ENCODE measurements at regions not wholly inside any gene's neighbourhood (a gene's known extent, or its start where the extent isn't known, plus 50 kb on each side); places are given as distances from the start of the nearest gene placed in this dataset.

DNA sequence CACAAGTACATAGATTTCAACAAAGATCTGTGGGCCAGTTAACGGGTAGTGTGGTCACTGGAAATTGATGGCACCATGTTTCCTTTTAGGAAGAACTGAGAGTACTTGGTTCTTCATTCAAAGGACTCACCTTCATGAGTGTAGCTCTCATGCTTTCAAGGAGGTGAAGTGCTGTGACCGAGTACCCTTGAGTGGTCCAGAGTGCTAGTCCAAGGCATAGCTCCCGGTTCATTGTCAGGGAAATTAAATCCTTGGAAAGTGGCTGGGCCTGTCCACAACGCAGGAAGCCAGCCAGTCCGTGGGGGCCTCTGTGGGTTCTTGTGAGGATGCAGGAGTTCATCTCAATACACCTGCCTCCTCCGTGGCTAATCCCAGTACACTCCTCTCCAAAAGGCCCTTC, 295.1 kb downstream of the GALR1 start:
- Histone ChIP-seq H3K27me3 (ENCODE audit: low read depth) (peaks cover 13% of the 10 kb centered on the region), H3K9me3 (no peaks in the 10 kb centered on the region), H3K36me3 (no peaks in the 10 kb centered on the region), H3K4me1 (no peaks in the 10 kb centered on the region), H3K4me3 (no peak overlapping the region), H3K27ac (no peak overlapping the region)
- intact Hi-C loops (cut with DNase I), result loop anchor here (10.0 kb wide), 1 partner anchor 60 kb away; no protein-coding TSS in a partner anchor
- TF ChIP-seq CTCF (IDR thresholded peaks at IDR 0.05), result no peak
- DNase-seq, result no peak
- peak; percentile 61 to 75 for ATAC-seq

DNA sequence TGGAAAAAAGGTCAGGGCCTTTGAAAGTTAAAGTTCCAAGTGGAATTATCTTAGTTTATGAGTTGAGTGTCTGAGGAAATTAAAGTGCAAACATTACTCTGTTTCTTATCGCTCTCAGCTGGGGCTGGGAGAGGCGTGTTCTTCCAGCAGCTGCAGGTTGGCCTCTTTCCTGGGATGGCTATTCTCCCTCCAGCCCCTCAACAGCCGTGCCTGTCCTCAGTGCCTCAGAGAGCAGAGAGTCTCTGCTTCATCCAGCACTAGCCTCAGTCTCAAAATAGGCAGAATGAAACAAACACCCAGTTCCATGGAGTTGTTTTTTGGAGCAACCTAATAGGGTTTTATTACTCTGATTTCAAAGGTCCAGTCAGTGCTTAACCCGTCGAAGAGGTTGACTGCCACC, 298.1 kb downstream of the GALR1 start:
- TF ChIP-seq CTCF (IDR thresholded peaks at IDR 0.05), result no peak
- H3K4me1 ChIP-seq, result no peaks in the 10 kb centered on the region
- peak; percentile 52 to 62 for ATAC-seq
- no peak for DNase-seq
- H3K9me3 ChIP-seq, result no peaks in the 10 kb centered on the region
- H3K27ac ChIP-seq, result no peak overlapping the region
- no peaks in the 10 kb centered on the region for H3K36me3 ChIP-seq
- no peaks in the 10 kb centered on the region for H3K27me3 ChIP-seq (ENCODE audit: low read depth)
- H3K4me3 ChIP-seq, result no peak overlapping the region
- intact Hi-C loops (cut with DNase I), result loop anchor here (10.0 kb wide), 1 partner anchor 57 kb away; no protein-coding TSS in a partner anchor

- no peaks in the 10 kb centered on the region for H3K9me3 ChIP-seq
- no peak for ATAC-seq
Measured at GRCh38 chr18:77548790-77549420, 299.3 kb downstream of the GALR1 start.

GRCh38 chr18:77550625-77551024, 301.0 kb downstream of the GALR1 start:
- DNase-seq (no peak), ATAC-seq (no peak)
- H3K36me3 ChIP-seq, result no peaks in the 10 kb centered on the region
- no peak for TF ChIP-seq CTCF (IDR thresholded peaks at IDR 0.05)
- no peaks in the 10 kb centered on the region for H3K4me1 ChIP-seq
- no peaks in the 10 kb centered on the region for H3K27me3 ChIP-seq (ENCODE audit: low read depth)
- H3K4me3 ChIP-seq, result no peak overlapping the region
- H3K9me3 ChIP-seq, result no peaks in the 10 kb centered on the region
- intact Hi-C loops (cut with DNase I), result no loop called here
- no peak overlapping the region for H3K27ac ChIP-seq

More at GRCh38 chr18:77548790-77549420, 299.3 kb downstream of the GALR1 start:
- DNase-seq, result no peak
- Histone ChIP-seq H3K36me3 (no peaks in the 10 kb centered on the region), H3K4me3 (no peak overlapping the region), H3K27ac (no peak overlapping the region), H3K4me1 (no peaks in the 10 kb centered on the region), H3K27me3 (ENCODE audit: low read depth) (no peaks in the 10 kb centered on the region)
- intact Hi-C loops (cut with DNase I), result loop anchor here (10.0 kb wide), 1 partner anchor 56 kb away; no protein-coding TSS in a partner anchor
- no peak for TF ChIP-seq CTCF (IDR thresholded peaks at IDR 0.05)

DNA sequence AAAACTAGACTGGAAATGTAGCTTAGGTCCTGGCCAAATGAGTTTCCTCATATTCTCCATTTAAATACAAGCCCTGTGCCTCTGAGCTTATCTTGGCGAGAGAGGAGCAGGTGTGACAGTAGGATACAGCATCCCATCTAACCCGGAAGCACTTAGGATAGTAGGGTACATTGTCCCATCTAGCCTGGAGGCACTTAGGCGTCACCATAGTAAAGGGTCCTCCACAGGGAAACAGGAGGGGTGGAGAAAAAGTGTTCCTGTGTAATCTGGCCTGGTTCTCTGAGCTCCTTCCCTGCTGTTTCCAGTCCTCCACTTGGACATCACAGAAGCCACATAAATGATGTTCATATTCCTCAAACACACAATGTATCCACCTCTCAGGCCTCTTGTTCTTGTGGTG, 301.4 kb downstream of the GALR1 start:
- intact Hi-C loops (cut with DNase I), result no loop called here
- no peaks in the 10 kb centered on the region for H3K4me1 ChIP-seq
- H3K36me3 ChIP-seq, result no peaks in the 10 kb centered on the region
- no peak for DNase-seq
- H3K27ac ChIP-seq, result no peak overlapping the region
- no peaks in the 10 kb centered on the region for H3K9me3 ChIP-seq
- TF ChIP-seq CTCF (IDR thresholded peaks at IDR 0.05), result no peak
- no peak for ATAC-seq
- no peak overlapping the region for H3K4me3 ChIP-seq
- H3K27me3 ChIP-seq (ENCODE audit: low read depth), result no peaks in the 10 kb centered on the region

Data from lower lobe of right lung (tissue), 2 donors.